Fibroblast of skin of right quadriceps (primary cell): ENCODE measurements at regions not wholly inside any gene's neighbourhood (a gene's known extent, or its start where the extent isn't known, plus 50 kb on each side); places are given as distances from the start of the nearest gene placed in this dataset.
A peak's percentile ranks its signal among the peaks of the same experiment; 100 is the strongest.

Source experiments
- DNase-seq: peaks from one replicate; pipeline ENCODE4 v3.0.0-alpha.2; 2013

DNA sequence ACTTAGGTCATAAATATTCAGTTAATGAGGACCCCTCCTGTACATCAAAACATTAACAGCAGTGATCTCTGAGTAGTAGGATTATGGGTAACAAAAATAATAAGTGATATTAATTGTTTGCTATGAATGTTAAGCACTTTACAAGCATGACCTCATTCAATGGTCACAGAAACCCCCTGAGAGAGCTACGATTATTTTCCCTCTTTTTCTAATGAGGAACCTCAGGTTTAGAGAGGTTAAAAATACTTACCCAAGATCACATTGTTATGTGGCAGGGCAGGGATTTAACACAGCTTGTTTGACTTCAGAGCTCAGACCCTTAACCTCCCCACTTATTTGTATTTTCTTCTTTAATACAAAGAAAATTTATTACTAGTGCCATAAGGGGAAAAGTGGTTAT, 228.2 kb downstream of the TBL1XR1 start:
- DNase-seq, result no peak

- no peak for DNase-seq
Observed at GRCh38 chr3:176968631-176969030, 228.7 kb downstream of the TBL1XR1 start.

DNA sequence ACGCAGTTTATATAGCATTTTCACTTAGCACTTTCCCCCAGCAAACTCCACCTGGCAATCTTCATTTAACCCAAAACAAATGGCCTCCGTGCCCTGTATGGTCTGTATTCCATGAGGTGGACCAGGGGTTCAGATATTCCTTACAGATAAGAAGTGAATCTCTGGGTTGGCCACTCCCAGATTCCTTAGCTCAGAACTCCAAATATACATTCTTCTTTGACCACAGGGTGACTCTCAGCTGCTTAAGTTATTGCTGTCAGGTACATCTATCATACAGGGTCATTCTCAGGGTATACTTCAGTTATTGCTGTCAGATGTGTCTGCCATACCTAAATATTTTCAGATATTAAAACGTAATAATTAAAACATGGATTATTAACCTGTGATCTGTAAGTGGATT, 229.8 kb downstream of the TBL1XR1 start:
- DNase-seq, result peak; percentile 42

DNA sequence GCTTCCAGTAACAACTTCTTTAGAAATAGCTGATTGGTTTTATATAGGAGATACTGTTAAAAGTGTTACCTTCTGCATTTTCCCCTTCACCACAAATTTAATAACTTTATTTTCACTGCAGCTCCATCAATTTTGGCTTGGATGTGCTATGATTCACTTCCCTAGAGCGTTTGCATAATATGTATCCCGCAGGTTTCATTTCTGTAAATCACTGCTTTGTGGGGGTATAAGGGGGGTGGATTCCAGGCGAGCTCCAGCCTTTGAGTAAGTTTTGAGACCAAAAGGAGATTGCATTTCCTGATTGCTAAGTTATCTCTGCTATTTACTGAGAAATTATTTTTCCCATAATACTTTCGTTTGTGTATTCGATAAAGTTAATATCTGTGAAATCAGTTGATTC, 232.6 kb downstream of the TBL1XR1 start:
- peak; percentile 22 for DNase-seq

GRCh38 chr3:176961916-176962315, 235.4 kb downstream of the TBL1XR1 start:
- peak; percentile 66 for DNase-seq

GRCh38 chr3:176959867-176960266, 237.4 kb downstream of the TBL1XR1 start:
- DNase-seq, result no peak

DNA sequence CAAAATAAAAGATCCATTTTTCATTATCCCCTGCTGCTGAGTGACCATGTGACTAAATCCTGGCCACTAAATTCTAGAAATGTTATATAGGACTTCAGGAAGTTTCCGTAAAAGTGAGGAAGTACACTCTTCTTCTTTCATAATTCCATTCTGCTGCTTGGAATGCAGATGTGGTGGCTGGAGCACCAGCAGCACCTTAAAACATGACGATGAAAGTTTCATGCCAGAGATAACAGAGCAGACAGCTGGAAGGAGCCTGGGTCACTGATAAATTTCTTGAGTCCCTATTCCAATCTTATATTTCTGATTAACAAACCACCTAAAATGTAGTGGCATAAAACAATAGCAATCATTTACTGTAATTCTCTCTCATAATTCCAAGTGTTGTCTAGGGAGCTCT, 238.7 kb downstream of the TBL1XR1 start:
- DNase-seq, result no peak

GRCh38 chr3:176954517-176954916, 242.8 kb downstream of the TBL1XR1 start:
- no peak for DNase-seq

GRCh38 chr3:176953106-176954060, 243.9 kb downstream of the TBL1XR1 start:
- DNase-seq, result peak; percentile 84

GRCh38 chr3:176951586-176952292, 245.5 kb downstream of the TBL1XR1 start:
- no peak for DNase-seq

- no peak for DNase-seq
Observed at GRCh38 chr3:176951144-176951543, 246.1 kb downstream of the TBL1XR1 start.

DNA sequence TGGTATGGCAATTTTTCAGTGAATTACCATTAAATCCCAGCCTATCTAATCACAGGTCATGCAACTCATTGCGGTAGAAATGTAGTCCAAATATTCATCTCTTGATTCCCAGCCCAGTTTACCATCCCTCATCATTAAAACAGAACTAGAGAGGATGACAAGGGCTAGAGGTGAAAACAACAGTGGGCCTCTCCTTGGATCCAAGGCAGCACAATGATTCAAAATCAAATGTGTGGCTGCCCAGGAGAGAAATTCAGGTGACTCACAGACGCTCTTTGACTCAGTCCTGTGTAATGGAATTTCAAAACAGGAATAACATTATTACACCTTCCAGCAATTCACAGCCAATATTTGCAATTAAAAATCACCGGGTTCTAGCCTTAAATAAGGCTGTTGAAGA, 246.5 kb downstream of the TBL1XR1 start:
- peak; percentile 56 for DNase-seq

DNA sequence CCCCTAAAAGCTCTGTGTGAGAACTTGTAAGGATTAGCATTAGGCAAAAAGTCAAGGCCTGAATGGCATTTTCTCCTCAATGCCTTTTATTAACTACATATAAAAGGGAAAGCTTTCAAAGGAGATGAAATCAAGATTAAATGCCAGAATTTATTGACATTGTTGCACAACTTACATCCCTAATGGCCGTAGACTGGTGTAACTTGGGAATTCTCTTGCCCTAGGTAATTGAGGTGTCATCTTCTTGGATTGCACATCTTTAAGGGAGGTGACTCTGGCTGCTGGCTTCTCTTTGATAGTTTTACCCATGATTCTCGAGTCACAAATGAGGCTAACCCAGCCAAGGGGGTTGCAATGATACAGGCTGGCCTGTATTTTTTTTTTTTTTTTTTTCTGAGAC, 249.1 kb downstream of the TBL1XR1 start:
- DNase-seq, result peak; percentile 32

DNA sequence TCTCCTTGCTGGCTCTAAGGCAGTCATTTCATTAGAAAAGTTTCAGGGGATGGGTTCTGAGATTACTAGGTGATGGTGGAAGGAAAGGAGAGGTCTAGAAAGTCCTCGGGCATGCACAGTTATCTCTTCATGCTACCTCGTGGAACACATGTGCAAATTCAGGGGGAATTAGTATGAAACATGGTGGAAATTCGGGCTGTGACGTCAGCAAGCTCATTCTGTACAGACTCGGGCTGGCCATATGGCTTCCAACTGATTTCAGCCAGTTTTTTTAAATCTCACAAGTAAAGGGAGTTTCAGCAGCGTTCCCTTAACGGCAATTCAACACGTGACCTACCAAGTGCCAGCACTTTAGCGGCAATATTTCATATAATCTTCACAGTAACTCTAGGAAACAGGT, 251.1 kb downstream of the TBL1XR1 start:
- DNase-seq, result no peak

- DNase-seq, result no peak
Observed at GRCh38 chr3:176942305-176942704, 255.0 kb downstream of the TBL1XR1 start.

- DNase-seq, result peak; percentile 26
Observed at GRCh38 chr3:176941689-176942088, 255.6 kb downstream of the TBL1XR1 start.

- DNase-seq, result peak; percentile 74
Observed at GRCh38 chr3:176939022-176939817, 258.1 kb downstream of the TBL1XR1 start.

- no peak for DNase-seq
Observed at GRCh38 chr3:176937994-176938393, 259.3 kb downstream of the TBL1XR1 start.

- DNase-seq, result peak; percentile 54
Observed at GRCh38 chr3:176937541-176937940, 259.7 kb downstream of the TBL1XR1 start.

DNA sequence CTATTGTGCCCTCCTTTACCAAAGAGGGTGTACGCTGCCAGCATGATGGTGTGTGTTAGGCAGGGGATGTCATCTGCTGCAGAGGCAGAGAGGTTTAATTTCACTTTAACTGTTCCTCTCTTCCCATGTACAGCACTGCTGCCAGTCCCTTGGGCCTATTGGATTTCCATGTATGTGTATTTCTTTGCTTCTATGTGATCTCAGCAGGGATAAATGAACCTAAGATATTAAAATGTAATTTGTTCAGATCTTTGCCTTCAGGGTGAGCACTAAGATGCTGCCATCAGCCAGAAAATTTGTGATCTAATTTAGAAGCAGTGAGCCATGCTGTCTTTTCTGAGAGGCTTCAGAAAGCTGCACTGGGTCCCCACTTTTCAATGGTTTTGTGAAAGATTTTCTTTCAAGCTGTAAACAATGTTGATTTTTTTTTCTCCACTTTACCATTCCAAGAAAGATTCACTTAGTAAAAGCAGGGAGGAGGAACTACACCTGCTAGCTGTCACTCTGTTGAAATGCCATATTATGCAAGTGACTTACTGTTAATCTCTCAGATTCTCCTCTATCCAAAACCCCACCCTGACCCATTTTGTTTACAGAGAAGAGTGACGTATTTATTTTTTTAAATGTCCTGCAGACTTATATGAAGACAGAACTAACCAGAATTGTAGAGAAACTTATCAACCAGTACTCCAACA, 261.9 kb downstream of the TBL1XR1 start:
- DNase-seq, result no peak

GRCh38 chr3:176934698-176935097, 262.6 kb downstream of the TBL1XR1 start:
- DNase-seq, result no peak

GRCh38 chr3:176933704-176934103, 263.6 kb downstream of the TBL1XR1 start:
- no peak for DNase-seq

- DNase-seq, result no peak
Observed at GRCh38 chr3:176932433-176932832, 264.8 kb downstream of the TBL1XR1 start.
